Natural killer cell (primary cell): ENCODE measurements at regions not wholly inside any gene's neighbourhood (a gene's known extent, or its start where the extent isn't known, plus 50 kb on each side); places are given as distances from the start of the nearest gene placed in this dataset.

Experiments used
- ATAC-seq, 3 donors: fragments of 150-1000 bp in 2 of 3; fragments of 200-7000 bp in 1 of 3; cut with Tn5 transposase; 1 replicate in 1 of 3; 2 replicates in 2 of 3; pipeline ENCODE4 v1.10.0; 2021; ENCODE audit warnings: mild to moderate bottlenecking in 2 of 3, moderate library complexity in 2 of 3
- DNase-seq, 2 donors: peaks; one replicate each; pipeline versions ENCODE4 v3.0.0 to v3.0.0-alpha.2; 2013 to 2021; ENCODE audit warnings: mixed read lengths in 1 of 2
- H3K27ac ChIP-seq: one replicate; pipeline ENCODE4 v1.5.1; 2013; ENCODE audit warnings: mild to moderate bottlenecking, low read length
- H3K27me3 ChIP-seq: one replicate; pipeline ENCODE4 v1.6.1; 2013; ENCODE audit warnings: low read length; ENCODE audit not compliant: control insufficient read depth, insufficient read depth
- H3K36me3 ChIP-seq: one replicate; pipeline ENCODE4 v1.6.1; 2013; ENCODE audit warnings: low read length; ENCODE audit not compliant: control insufficient read depth, insufficient read depth
- H3K4me1 ChIP-seq: one replicate; pipeline ENCODE4 v1.6.1; 2013; ENCODE audit warnings: low read length; ENCODE audit not compliant: control insufficient read depth, insufficient read depth
- H3K4me3 ChIP-seq: one replicate; pipeline ENCODE4 v1.5.1; 2013; ENCODE audit warnings: low read length
- H3K9me3 ChIP-seq: one replicate; pipeline ENCODE4 v1.6.1; 2013; ENCODE audit warnings: low read length; ENCODE audit not compliant: control insufficient read depth, insufficient read depth
- H3K27ac Mint-ChIP-seq, 2 donors: one replicate each; pipeline ENCODE4 v1.8.0; 2022; ENCODE audit warnings: mild to moderate bottlenecking in 2 of 2, mixed read lengths in 2 of 2, moderate library complexity in 1 of 2
- H3K27me3 Mint-ChIP-seq, 2 donors: one replicate each; pipeline ENCODE4 v1.8.0; 2022; ENCODE audit warnings: low read depth in 2 of 2, mixed read lengths in 2 of 2
- H3K36me3 Mint-ChIP-seq: one replicate; pipeline ENCODE4 v1.8.0; 2022; ENCODE audit warnings: mixed read lengths
- H3K4me1 Mint-ChIP-seq, 2 donors: one replicate each; pipeline ENCODE4 v1.8.0; 2022; ENCODE audit warnings: mixed read lengths in 2 of 2
- H3K4me3 Mint-ChIP-seq: one replicate; pipeline ENCODE4 v1.8.0; 2022; ENCODE audit warnings: mild to moderate bottlenecking, moderate library complexity, mixed read lengths
- H3K9me3 Mint-ChIP-seq, 2 donors: one replicate each; pipeline ENCODE4 v1.8.0; 2022; ENCODE audit warnings: mixed read lengths in 2 of 2
- WGBS: methylation state at CpG from one replicate; pipeline ENCODE4 v1.1.7; 2013; ENCODE audit warnings: missing lambda C conversion rate; ENCODE audit not compliant: insufficient coverage; 5-methylcytosine and 5-hydroxymethylcytosine counted together
- intact Hi-C: fragments of 100-400 bp; cut with micrococcal nuclease; formaldehyde crosslinking; loops from one replicate; pipeline ENCODE4 v1.14.2; 2022
- TF ChIP-seq, protein P1 (sequence below): fragments of 200-600 bp; IDR thresholded peaks from one replicate; pipeline ENCODE4 v1.8.0; 2022; ENCODE audit warnings: antibody characterized with exemption

DNA sequence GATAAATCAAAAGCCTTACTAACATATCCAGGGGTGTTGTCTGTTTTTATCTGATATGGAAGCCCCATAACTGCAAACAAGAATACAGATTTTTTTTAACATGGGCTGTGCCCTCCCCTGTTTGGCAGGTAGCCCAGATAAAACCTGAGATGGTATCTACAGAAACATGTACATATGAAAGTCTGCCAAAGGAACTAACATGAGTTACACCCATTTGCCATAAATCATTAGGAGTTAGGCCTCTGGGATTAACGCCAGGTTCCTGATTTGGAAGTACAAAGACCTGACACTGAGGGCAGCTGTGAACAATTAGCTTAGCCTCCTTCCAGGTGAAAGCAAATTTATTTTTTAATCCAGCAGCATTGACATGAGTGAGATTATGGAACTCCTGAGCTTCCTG, 264.3 kb downstream of the TECRL start:
- no peak for DNase-seq
- no peak overlapping the region for H3K4me3 ChIP-seq
- intact Hi-C loops, result no loop called here
- WGBS, result 28% methylated on average over 1 of the region's 1 CpG
- TF ChIP-seq, protein P1, sequence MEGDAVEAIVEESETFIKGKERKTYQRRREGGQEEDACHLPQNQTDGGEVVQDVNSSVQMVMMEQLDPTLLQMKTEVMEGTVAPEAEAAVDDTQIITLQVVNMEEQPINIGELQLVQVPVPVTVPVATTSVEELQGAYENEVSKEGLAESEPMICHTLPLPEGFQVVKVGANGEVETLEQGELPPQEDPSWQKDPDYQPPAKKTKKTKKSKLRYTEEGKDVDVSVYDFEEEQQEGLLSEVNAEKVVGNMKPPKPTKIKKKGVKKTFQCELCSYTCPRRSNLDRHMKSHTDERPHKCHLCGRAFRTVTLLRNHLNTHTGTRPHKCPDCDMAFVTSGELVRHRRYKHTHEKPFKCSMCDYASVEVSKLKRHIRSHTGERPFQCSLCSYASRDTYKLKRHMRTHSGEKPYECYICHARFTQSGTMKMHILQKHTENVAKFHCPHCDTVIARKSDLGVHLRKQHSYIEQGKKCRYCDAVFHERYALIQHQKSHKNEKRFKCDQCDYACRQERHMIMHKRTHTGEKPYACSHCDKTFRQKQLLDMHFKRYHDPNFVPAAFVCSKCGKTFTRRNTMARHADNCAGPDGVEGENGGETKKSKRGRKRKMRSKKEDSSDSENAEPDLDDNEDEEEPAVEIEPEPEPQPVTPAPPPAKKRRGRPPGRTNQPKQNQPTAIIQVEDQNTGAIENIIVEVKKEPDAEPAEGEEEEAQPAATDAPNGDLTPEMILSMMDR, result no peak
- Mint-ChIP-seq H3K27me3 (no peaks in the 10 kb centered on the region), H3K4me1 (no peaks in the 10 kb centered on the region), H3K27ac (no peak overlapping the region), H3K9me3 (peaks cover 17 to 18% of the 10 kb centered on the region in 2 donors), H3K36me3 (peaks cover 13% of the 10 kb centered on the region), H3K4me3 (no peak overlapping the region)
- H3K4me1 ChIP-seq, result no peaks in the 10 kb centered on the region
- no peaks in the 10 kb centered on the region for H3K36me3 ChIP-seq
- no peaks in the 10 kb centered on the region for H3K27me3 ChIP-seq
- H3K27ac ChIP-seq, result no peak overlapping the region
- H3K9me3 ChIP-seq, result peaks cover 13% of the 10 kb centered on the region
- ATAC-seq, result no peak

DNA sequence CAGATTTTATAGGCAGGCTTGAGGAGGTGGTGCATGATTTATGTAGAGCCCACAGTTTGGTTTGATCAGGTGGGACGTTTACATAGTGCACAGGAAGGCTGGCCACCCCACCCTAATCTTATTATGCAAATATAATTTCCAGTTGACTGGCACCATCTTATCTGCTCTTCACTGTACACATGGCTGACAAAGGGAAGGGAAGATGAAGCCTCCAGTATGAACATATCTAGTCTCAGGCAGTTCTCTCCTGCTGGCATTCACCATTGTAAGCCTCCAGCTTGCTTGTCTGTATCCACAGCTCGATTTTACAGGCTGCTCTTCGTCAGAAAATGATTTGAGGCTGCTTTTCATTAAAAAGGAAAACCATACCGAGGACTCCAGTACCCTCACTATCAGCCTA, 278.3 kb downstream of the TECRL start:
- Mint-ChIP-seq H3K9me3 (peaks cover 6 to 10% of the 10 kb centered on the region in 2 donors), H3K4me3 (no peak overlapping the region), H3K36me3 (no peaks in the 10 kb centered on the region), H3K4me1 (no peaks in the 10 kb centered on the region), H3K27me3 (no peaks in the 10 kb centered on the region), H3K27ac (no peak overlapping the region)
- no peaks in the 10 kb centered on the region for H3K4me1 ChIP-seq
- ATAC-seq (no peak), DNase-seq (no peak)
- no peak overlapping the region for H3K27ac ChIP-seq
- H3K9me3 ChIP-seq, result no peaks in the 10 kb centered on the region
- no peak overlapping the region for H3K4me3 ChIP-seq
- no peaks in the 10 kb centered on the region for H3K27me3 ChIP-seq
- TF ChIP-seq, protein P1, result no peak
- no peaks in the 10 kb centered on the region for H3K36me3 ChIP-seq
- 56% methylated on average over 2 of the region's 4 CpGs for WGBS
- intact Hi-C loops, result no loop called here

DNA sequence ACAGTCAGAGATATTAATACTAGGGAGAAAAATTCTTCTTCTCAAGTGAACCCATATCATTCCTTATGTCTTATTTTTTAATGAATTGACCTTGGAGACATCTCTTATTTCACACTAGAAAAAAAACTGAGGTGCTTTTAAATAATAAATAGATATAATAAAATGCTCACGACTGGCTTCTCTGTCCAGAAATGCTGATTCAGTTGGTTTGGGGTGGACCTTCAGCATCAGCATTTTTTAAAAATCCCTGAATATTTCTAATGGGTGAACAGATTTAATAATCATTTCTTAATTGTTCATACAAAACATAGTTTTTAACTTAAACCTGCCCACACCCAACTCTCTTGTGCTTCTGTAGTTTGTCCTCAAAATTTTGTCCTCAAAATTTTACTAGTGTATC, 283.9 kb downstream of the TECRL start:
- peaks cover 14% of the 10 kb centered on the region for H3K9me3 ChIP-seq
- intact Hi-C loops, result no loop called here
- no peak for DNase-seq
- H3K27ac ChIP-seq, result no peak overlapping the region
- H3K27me3 ChIP-seq, result no peaks in the 10 kb centered on the region
- Mint-ChIP-seq H3K4me1 (no peaks in the 10 kb centered on the region), H3K27me3 (no peaks in the 10 kb centered on the region), H3K36me3 (peaks cover 11% of the 10 kb centered on the region), H3K9me3 (peaks cover 12 to 18% of the 10 kb centered on the region in 2 donors), H3K4me3 (no peak overlapping the region), H3K27ac (no peak overlapping the region)
- no peak overlapping the region for H3K4me3 ChIP-seq
- H3K4me1 ChIP-seq, result no peaks in the 10 kb centered on the region
- H3K36me3 ChIP-seq, result no peaks in the 10 kb centered on the region
- no CpG with 5 or more reads among the region's 1 CpG for WGBS
- TF ChIP-seq, protein P1, result no peak
- no peak for ATAC-seq

DNA sequence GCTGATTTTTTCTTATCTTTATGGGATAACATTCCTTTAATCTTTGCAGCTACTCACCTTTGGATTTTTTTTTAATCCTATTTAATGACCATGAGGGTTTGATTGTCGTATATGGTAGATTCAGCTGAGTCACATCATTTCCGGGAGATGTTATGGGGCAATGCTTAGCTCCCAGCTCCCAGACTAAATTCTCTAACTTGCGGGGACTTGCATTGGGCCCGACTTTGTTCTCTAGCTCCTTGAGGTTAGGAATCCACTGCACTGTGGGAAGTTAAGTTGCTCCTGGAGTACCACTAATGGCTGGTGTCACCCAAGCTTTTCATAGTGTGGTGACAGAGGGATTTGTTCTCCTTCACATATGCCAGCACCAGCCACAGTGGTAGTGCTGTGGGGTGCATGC, 287.4 kb downstream of the TECRL start:
- Histone ChIP-seq H3K9me3 (peaks cover 14% of the 10 kb centered on the region), H3K36me3 (no peaks in the 10 kb centered on the region), H3K4me3 (no peak overlapping the region), H3K27me3 (no peaks in the 10 kb centered on the region), H3K27ac (no peak overlapping the region), H3K4me1 (no peaks in the 10 kb centered on the region)
- ATAC-seq (no peak), DNase-seq (no peak)
- Mint-ChIP-seq H3K27me3 (no peaks in the 10 kb centered on the region), H3K4me3 (no peak overlapping the region), H3K4me1 (no peaks in the 10 kb centered on the region), H3K27ac (no peak overlapping the region), H3K9me3 (peaks cover 18 to 24% of the 10 kb centered on the region in 2 donors), H3K36me3 (peaks cover 11% of the 10 kb centered on the region)
- intact Hi-C loops, result no loop called here
- TF ChIP-seq, protein P1, result no peak
- WGBS, result 95% methylated on average over 4 of the region's 4 CpGs
